OCI-LY7 (cell line): ENCODE measurements at regions not wholly inside any gene's neighbourhood (a gene's known extent, or its start where the extent isn't known, plus 50 kb on each side); places are given as distances from the start of the nearest gene placed in this dataset.

Experiments used
- CTCF ChIP-seq: fragments of 200-600 bp; sonication (generic); conservative IDR thresholded peaks from 2 replicates; pipeline ENCODE4 v1.5.1; 2014; ENCODE audit warnings: mild to moderate bottlenecking, antibody characterized with exemption, low read length, moderate library complexity, mixed read lengths
- EZH2phosphoT487 ChIP-seq: fragments of 200-600 bp; sonication (generic); IDR thresholded peaks from 2 replicates; pipeline ENCODE4 v1.6.1; 2018; ENCODE audit warnings: low read depth, borderline replicate concordance, mild to moderate bottlenecking, mixed run types, antibody characterized with exemption, low read length, moderate library complexity, mixed read lengths

GRCh38 chr6:104321301-104321700, 538.4 kb downstream of the HACE1 start:
- TF ChIP-seq CTCF (no peak), EZH2phosphoT487 (no peak)
